ENCODE measurements at regions not wholly inside any gene's neighbourhood (a gene's known extent, or its start where the extent isn't known, plus 50 kb on each side); places are given as distances from the start of the nearest gene placed in this dataset.

DNA sequence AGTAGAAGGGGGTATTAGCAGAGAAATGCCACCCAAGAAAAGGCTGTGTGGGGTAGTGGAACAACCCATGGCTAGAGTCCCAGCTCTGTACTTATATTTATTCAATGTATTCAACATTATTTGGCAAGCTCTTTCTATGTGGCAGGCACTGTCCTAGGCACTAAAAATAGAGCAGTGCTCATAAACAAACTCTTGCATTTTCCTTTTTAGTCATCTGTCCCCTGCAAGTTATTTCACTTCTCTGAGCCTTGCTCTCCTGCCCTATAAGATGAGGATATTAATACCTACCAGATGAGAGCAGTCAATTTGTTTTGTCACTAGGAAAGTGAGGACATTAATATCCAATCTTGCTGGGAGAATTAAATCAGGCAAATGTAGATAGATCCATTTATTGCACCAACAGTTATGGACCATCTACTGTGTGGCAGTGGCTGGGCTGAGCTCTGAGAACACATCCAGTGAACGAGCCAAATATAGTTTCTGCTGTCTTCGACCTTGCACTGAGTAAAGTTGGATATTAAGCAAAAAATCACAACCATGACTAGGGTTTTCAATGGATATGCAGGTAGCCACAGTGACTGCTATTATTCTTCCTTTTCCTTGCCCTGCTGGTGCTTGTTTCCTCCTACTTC lies 314.3 kb upstream of the TBX3 start:
- H3K4me1 Mint-ChIP-seq: no peaks in the 10 kb centered on the region
- no peak overlapping the region for H3K27ac Mint-ChIP-seq
- peaks cover 0 to 5% (median 3%) of the 10 kb centered on the region in 3 donors for H3K27me3 Mint-ChIP-seq (ENCODE audit: low read depth in 3 of 3)
- no peak for DNase-seq
- no peaks in the 10 kb centered on the region for H3K36me3 Mint-ChIP-seq
- no peak overlapping the region for H3K4me3 Mint-ChIP-seq
- peaks cover 0 to 31% (median 4%) of the 10 kb centered on the region in 6 donors for H3K9me3 Mint-ChIP-seq

- Mint-ChIP-seq H3K4me3 (no peak overlapping the region), H3K9me3 (peaks cover 0 to 25% (median under 1%) of the 10 kb centered on the region in 6 donors), H3K27me3 (ENCODE audit: low read depth in 3 of 3) (peaks cover 0 to 5% (median under 1%) of the 10 kb centered on the region in 3 donors), H3K27ac (no peak overlapping the region), H3K36me3 (no peaks in the 10 kb centered on the region), H3K4me1 (no peaks in the 10 kb centered on the region)
- DNase-seq: no peak
Observed at GRCh38 chr12:114996382-114996781, 312.4 kb upstream of the TBX3 start.

GRCh38 chr12:114995891-114996290 lies 311.9 kb upstream of the TBX3 start:
- Mint-ChIP-seq H3K9me3 (peaks cover 0 to 25% (median 0%) of the 10 kb centered on the region in 6 donors), H3K27me3 (ENCODE audit: low read depth in 3 of 3) (peaks cover 0 to 5% (median 0%) of the 10 kb centered on the region in 3 donors), H3K27ac (no peak overlapping the region), H3K36me3 (no peaks in the 10 kb centered on the region), H3K4me3 (no peak overlapping the region), H3K4me1 (no peaks in the 10 kb centered on the region)
- DNase-seq: no peak

GRCh38 chr12:114993165-114993564 lies 309.2 kb upstream of the TBX3 start:
- Mint-ChIP-seq H3K27ac (no peak overlapping the region), H3K36me3 (no peaks in the 10 kb centered on the region), H3K27me3 (ENCODE audit: low read depth in 3 of 3) (peaks cover 0 to 1% (median 0%) of the 10 kb centered on the region in 3 donors)

GRCh38 chr12:114992443-114992842 lies 308.5 kb upstream of the TBX3 start:
- no peak for DNase-seq
- Mint-ChIP-seq H3K36me3 (no peaks in the 10 kb centered on the region), H3K4me1 (no peaks in the 10 kb centered on the region), H3K27ac (no peak overlapping the region), H3K27me3 (ENCODE audit: low read depth in 3 of 3) (peaks cover 0 to 1% (median 0%) of the 10 kb centered on the region in 3 donors), H3K4me3 (no peak overlapping the region), H3K9me3 (peaks cover 0 to 17% (median 4%) of the 10 kb centered on the region in 6 donors)

More at GRCh38 chr12:114993165-114993564, 309.2 kb upstream of the TBX3 start:
- H3K4me3 Mint-ChIP-seq: no peak overlapping the region
- H3K9me3 Mint-ChIP-seq: peaks cover 0 to 17% (median 4%) of the 10 kb centered on the region in 6 donors
- H3K4me1 Mint-ChIP-seq: no peaks in the 10 kb centered on the region
- no peak for DNase-seq

DNA sequence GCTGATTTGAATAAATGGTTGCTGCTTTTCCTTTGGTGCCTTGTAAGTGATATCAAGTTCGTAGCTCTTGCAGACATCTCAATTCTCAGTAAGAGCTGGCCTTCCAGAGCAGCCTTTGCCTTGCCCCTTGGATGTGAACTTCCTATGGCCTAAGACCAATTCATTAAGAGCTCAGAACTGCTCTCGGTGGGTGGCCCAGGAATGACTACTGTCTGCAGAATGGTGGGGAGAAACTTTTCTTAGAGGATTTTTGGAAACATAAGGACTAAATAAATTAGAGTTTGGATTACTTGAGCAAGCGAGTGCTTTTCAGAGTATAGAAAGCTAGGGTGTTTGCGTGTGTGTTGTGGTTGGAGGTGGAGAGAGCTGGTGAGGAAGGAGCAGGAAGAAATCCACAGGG lies 306.4 kb upstream of the TBX3 start:
- Mint-ChIP-seq H3K27me3 (ENCODE audit: low read depth in 3 of 3) (peaks cover 0 to 2% (median 0%) of the 10 kb centered on the region in 3 donors), H3K27ac (no peak overlapping the region), H3K9me3 (peaks cover 0 to 20% (median 5%) of the 10 kb centered on the region in 6 donors), H3K4me3 (no peak overlapping the region), H3K36me3 (no peaks in the 10 kb centered on the region), H3K4me1 (no peaks in the 10 kb centered on the region)
- DNase-seq: no peak

- Mint-ChIP-seq H3K27me3 (ENCODE audit: low read depth in 3 of 3) (peaks cover 0 to 2% (median 2%) of the 10 kb centered on the region in 3 donors), H3K9me3 (peaks cover 0 to 20% (median 3%) of the 10 kb centered on the region in 6 donors), H3K36me3 (no peaks in the 10 kb centered on the region), H3K4me1 (no peaks in the 10 kb centered on the region), H3K4me3 (no peak overlapping the region), H3K27ac (no peak overlapping the region)
- no peak for DNase-seq
Observed at GRCh38 chr12:114986849-114987248, 302.9 kb upstream of the TBX3 start.

GRCh38 chr12:114986178-114986714 lies 302.3 kb upstream of the TBX3 start:
- Mint-ChIP-seq H3K4me1 (no peaks in the 10 kb centered on the region), H3K27ac (no peak overlapping the region)

DNA sequence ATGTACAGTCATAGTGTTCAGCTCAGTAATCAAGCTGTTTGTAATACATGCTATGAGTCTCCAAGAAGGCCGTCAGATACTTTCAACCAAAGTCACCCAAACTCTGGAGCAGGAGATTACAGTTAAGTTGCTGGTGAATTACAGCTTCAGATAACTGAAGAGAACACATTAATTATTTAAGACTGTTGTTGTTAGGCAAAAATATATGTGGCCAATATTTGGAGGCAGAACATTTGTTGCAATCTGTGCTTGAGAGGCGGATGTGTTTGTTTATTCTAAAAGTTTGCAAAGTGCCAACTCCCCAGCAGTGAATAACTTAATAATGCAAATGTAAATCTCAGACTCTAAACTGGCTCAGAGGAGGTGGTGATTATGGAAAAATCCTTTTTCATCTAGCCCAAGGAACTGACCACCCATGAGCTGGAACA lies 300.7 kb upstream of the TBX3 start:
- DNase-seq: no peak
- H3K4me1 Mint-ChIP-seq: no peaks in the 10 kb centered on the region
- no peaks in the 10 kb centered on the region for H3K36me3 Mint-ChIP-seq
- H3K27me3 Mint-ChIP-seq (ENCODE audit: low read depth in 3 of 3): peaks cover 0 to 2% (median 2%) of the 10 kb centered on the region in 3 donors
- H3K27ac Mint-ChIP-seq: no peak overlapping the region
- H3K4me3 Mint-ChIP-seq: no peak overlapping the region
- peaks cover 0 to 20% (median 7%) of the 10 kb centered on the region in 6 donors for H3K9me3 Mint-ChIP-seq

More at GRCh38 chr12:114986178-114986714, 302.3 kb upstream of the TBX3 start:
- Mint-ChIP-seq H3K27me3 (ENCODE audit: low read depth in 3 of 3) (peaks cover 0 to 2% (median 2%) of the 10 kb centered on the region in 3 donors), H3K9me3 (peaks cover 0 to 20% (median 3%) of the 10 kb centered on the region in 6 donors), H3K36me3 (no peaks in the 10 kb centered on the region), H3K4me3 (no peak overlapping the region)
- DNase-seq: no peak

DNA sequence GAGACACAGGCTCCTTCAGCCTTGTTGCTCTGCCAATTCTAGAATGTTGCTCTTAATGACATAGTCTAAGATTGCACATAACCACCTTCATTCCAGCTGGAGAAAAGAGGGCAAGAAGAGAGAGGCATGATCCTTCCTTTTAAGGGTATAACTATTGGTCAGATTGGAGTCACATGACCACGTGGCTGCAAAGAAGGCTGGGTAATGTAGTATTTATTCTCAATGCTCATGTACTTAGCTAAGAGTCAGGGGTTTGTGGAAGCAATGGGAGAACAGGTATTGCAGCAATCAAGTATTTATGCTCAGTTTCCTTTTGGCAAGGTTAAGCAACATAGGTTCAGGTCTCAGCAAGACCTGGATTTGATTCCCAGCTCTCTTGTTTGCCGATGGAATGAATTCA lies 298.8 kb upstream of the TBX3 start:
- no peak for DNase-seq
- Mint-ChIP-seq H3K27me3 (ENCODE audit: low read depth in 3 of 3) (peaks cover 0 to 2% (median 2%) of the 10 kb centered on the region in 3 donors), H3K27ac (no peak overlapping the region), H3K36me3 (no peaks in the 10 kb centered on the region), H3K4me1 (no peaks in the 10 kb centered on the region), H3K4me3 (no peak overlapping the region), H3K9me3 (peaks cover 0 to 16% (median 8%) of the 10 kb centered on the region in 6 donors)

GRCh38 chr12:114981036-114981435 lies 297.1 kb upstream of the TBX3 start:
- no peaks in the 10 kb centered on the region for H3K36me3 Mint-ChIP-seq
- no peak overlapping the region for H3K27ac Mint-ChIP-seq
- peaks cover 0 to 2% (median 2%) of the 10 kb centered on the region in 3 donors for H3K27me3 Mint-ChIP-seq (ENCODE audit: low read depth in 3 of 3)
- no peak for DNase-seq
- no peak overlapping the region for H3K4me3 Mint-ChIP-seq
- H3K9me3 Mint-ChIP-seq: peaks cover 0 to 13% (median 5%) of the 10 kb centered on the region in 6 donors
- no peaks in the 10 kb centered on the region for H3K4me1 Mint-ChIP-seq

GRCh38 chr12:114976959-114977358 lies 293.0 kb upstream of the TBX3 start:
- Mint-ChIP-seq H3K27ac (no peak overlapping the region), H3K27me3 (ENCODE audit: low read depth in 3 of 3) (no peaks in the 10 kb centered on the region), H3K4me3 (no peak overlapping the region), H3K4me1 (no peaks in the 10 kb centered on the region), H3K36me3 (no peaks in the 10 kb centered on the region), H3K9me3 (peaks cover 2 to 16% (median 6%) of the 10 kb centered on the region in 6 donors)
- no peak for DNase-seq

GRCh38 chr12:114976372-114976771 lies 292.4 kb upstream of the TBX3 start:
- Mint-ChIP-seq H3K4me1 (no peaks in the 10 kb centered on the region), H3K27ac (no peak overlapping the region), H3K4me3 (no peak overlapping the region), H3K9me3 (peaks cover 2 to 16% (median 6%) of the 10 kb centered on the region in 6 donors), H3K27me3 (ENCODE audit: low read depth in 3 of 3) (no peaks in the 10 kb centered on the region), H3K36me3 (no peaks in the 10 kb centered on the region)
- DNase-seq: no peak

DNA sequence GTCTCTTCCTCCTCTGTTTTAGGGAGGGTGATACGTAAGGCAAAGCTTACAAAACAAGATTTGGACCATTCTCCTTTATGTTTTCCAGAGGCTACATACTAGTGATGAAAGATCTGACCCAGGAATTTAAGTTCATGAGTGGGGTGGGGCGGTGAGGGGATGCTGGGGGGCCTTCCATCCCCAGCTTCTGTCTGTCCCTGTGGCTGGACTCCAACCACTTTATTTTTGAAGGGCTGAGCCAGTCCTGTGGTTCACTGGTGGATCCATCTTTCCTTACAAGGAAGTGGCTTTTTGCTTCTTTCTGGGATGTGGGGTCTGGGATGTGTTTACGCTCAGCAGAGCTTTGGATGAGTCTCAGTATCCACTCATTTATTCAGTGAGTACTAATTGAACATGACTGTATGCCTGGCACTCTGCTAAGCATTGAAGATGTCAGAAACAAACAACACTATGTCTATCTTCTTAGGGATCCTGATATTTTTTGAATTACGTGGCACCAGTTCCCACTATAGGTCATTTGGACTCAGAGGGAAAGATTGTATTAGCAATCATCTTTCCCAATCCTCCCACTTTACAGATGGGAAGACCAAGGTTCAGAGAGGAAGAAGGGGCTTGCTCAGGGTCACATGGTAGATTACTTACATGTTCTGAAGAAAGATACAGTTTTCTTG lies 291.8 kb upstream of the TBX3 start:
- Mint-ChIP-seq H3K27me3 (ENCODE audit: low read depth in 3 of 3) (no peaks in the 10 kb centered on the region), H3K4me1 (no peaks in the 10 kb centered on the region), H3K36me3 (no peaks in the 10 kb centered on the region), H3K4me3 (no peak overlapping the region), H3K27ac (no peak overlapping the region), H3K9me3 (peaks cover 2 to 12% (median 3%) of the 10 kb centered on the region in 6 donors)
- DNase-seq: no peak
